ENCODE measurements at regions not wholly inside any gene's neighbourhood (a gene's known extent, or its start where the extent isn't known, plus 50 kb on each side); places are given as distances from the start of the nearest gene placed in this dataset.
"Not testable (repeated sequence)": the region's sequence is repeated elsewhere in the genome, so short reads cannot be mapped to it uniquely, and the experiment has no call there.

DNA sequence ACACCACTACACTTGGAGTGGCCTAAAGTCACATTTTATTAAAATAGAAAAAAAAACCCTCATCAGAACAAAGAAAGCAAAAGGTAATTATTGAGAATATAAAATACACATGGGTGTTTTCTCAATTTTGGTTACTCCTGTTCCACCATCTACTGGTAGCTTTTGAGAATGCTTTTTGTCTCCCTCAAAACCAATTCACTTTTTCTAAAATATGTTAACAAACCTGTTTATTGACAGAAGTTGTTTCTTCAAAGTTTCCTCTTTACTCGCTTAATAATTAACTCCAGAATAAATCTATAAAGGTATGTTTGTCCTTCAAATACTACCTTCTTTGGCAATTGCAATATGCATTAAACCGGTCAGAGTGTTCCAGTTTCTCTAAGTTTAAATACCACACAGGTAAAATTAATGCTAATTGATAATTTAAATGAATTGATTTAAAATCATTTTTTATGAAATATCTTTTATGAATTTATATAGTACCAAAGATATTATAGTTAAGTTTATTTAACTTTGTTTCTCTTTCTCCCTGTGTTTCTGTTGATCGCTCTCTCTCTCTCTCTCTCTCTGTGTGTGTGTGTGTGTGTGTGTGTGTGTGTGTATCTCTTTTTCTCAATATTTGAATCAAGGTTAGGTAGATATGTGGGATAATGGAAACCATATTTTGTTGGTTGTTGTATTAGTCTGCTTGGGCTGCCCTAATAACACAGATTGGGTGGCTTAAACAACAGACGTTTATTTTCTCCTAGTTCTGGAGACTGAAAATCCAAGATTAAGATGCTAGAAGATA, 487.4 kb downstream of the PRDM9 start:
- FAIRE-seq, result no peak

DNA sequence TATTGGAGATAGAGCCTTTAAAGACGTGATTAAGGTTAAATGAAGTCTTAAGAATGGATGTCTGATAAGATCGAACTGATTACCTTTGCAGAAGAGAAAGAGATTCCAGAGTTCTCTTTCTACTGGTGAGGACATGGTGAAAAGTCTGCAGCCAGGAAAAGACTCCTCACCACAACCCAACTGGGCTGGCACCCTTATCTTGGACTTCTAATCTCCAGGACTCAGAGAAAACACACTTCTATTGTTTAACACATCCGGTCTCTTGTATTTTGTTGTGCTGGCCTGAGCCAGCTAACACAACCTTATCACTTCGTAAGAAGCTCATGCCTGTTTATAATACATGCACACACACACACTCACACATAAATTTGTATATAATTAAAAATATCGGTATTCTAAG, 489.1 kb downstream of the PRDM9 start:
- FAIRE-seq, result no peak

DNA sequence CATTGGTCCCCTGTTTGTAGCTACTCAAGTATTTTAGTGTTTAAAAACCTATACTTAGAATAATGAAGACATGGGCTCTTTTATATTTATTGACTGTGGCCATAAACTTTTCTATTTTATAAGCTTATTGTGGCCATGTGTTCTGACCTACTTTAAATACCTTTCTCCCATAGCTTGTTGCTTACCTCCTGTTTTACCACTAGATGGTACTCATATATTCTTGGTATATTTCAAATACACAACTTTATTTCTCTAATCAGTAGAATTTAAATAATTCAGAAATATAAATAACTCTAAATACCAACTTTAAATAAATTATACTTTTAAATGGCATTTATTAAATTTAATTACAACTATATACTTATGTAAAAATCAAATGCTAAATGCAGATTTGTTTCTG, 498.0 kb downstream of the PRDM9 start:
- no peak for FAIRE-seq

DNA sequence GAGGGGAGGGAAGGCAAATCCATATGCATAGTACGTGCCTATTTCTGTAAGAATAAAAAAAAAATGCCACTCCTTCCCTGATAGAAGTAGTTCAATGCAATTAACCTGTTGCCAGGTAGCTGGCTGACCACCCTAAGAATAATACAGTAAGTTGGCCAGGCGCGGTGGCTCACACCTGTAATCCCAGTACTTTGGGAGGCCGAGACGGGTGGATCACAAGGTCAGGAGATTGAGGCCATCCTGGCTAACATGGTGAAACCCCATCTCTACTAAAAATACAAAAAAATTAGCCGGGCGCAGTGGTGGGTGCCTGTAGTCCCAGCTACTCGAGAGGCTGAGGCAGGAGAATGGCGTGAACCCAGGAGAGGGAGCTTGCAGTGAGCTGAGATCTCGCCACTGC, 510.3 kb downstream of the PRDM9 start:
- FAIRE-seq, result not testable (repeated sequence)

DNA sequence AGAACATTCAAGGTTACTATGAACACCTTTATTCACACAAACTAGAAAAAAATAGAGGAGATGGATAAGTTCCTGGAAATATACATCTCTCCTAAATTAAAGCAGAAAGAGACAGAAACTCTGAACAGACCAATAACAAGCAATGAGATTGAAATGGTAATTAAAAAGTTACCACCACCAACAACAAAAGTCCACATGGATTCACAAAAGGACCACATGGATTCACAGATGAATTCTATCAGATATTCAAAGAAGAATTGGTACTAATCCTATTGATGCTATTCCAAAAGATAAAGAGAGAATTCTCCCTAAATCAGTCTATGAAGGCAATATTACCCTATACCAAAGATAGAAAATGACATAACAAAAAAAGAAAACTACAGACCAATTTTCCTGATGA, 518.9 kb downstream of the PRDM9 start:
- no peak for FAIRE-seq

DNA sequence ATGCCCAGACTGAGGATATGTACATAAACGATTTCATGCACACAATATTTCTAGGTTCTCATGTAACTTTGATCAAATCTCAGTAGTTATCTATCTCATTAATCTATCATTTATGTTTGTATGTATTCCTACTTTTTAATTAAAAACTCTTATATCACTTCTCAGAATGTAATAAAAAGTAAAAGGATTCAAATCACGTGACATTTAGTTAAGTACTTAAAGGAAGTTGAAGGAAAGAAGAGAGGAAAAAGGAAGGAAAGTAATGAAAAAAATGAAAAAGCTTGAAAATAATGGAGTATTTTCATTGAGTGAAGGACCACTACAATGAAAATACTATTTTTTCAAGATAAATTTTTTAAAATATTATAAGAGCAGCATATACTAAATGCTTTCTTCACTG, 535.3 kb downstream of the PRDM9 start:
- FAIRE-seq, result no peak

DNA sequence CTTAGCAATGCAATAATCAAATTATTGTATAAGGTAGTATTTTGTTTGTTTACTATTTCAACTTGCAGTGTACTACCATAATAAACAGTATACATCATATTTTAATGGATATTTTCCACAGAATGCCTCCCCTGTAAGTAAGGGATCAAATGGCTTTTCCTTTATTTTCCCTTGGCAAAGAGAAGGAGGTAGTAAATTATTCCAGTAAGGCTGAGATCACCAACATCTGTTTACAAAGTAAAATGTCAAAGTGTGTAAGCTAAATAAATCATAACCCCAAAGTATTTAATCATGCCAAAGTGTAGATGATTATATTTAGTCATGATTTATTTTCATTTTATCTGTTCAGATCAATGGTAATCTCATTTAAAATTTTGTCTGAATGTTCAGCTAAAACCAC, 537.6 kb downstream of the PRDM9 start:
- no peak for FAIRE-seq

DNA sequence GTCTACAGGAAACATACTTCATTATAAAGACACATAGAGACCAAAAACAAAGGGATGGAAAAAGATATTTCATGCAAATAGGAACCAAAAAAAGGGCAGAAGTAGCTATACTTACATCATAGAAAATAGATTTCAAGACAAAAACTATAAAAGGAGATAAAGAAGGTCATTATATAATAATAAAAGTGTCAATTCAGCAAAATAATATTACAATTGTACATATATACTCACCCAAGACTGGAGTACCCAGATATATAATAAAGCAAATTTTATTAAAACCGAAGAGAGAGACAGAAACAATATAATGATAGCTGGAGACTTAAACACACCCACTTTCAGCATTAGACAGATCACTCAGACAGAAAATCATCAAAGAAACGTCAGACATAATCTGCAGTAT, 546.3 kb downstream of the PRDM9 start:
- FAIRE-seq, result no peak

DNA sequence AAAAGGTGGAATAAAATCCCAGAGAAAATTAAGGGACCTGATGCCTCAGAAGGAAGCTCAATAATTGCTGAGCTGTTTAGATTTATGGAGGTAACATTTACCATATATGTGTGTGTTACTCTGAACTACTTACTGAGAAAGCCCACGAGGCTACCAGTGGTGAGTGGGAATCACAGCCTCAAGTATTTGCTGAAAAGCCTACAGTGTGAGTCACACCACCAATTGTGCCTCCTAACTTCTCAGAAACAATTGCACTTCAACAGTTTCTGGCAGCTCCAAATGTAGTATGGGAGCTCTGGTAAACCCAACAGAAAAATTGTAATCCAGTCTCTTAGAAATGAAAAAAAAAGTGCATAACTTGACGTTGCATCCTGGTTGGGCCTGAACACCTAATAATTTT, 551.6 kb downstream of the PRDM9 start:
- FAIRE-seq, result no peak

DNA sequence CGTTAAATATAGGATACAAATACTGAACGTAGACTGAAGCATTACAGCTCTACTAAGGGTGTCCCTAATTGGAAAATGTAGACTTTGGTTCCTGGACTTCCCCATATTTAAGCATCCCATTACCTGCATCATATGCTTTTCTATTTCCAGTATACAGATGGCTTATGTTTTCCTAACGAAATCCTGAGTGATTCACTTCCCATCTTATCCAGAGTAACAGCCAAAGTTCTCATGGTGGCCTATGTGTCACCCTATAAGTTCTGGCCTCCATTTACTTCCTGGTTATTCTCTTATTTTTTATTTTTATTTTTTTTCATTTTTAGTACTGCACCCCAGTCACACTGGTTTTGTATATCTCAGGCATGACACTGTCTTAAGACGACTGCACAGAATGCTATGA, 552.3 kb downstream of the PRDM9 start:
- no peak for FAIRE-seq

DNA sequence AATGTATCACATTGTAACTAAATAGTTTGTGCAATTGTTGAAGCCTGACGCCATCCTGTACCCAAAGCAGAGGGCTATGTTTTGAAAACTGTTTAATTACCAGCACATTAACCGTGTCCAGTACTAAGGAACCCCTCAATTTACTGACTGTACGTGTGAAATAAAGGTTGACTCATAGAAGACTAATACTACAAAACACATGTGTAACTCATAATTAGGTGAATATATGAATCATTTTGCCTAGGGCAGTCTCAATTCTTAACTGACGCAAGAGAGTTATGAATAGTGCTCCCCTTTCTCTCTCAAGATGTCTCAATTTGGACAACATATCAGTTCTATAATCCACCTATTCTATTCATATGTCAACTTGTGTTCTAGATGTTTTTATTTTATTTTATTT, 558.4 kb downstream of the PRDM9 start:
- FAIRE-seq, result no peak

DNA sequence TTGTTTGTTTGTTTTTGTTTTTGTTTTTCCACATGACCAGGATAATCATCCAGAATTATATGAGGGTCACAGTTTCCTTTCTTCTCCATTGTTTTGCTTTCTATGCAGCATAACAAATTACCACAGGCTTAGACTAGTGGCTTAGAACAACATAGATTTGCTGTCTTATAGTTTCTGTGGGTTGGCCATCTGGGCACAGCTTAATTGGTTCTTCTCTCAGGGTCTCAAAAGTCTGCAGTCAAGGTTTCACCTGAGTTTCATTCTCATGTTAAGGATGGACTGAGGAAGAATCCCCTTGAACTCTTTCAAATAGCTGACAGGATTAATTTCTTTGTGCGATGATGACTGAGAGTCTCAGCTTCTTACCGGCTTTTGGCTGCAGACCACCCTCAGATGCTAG, 559.8 kb downstream of the PRDM9 start:
- FAIRE-seq, result no peak

DNA sequence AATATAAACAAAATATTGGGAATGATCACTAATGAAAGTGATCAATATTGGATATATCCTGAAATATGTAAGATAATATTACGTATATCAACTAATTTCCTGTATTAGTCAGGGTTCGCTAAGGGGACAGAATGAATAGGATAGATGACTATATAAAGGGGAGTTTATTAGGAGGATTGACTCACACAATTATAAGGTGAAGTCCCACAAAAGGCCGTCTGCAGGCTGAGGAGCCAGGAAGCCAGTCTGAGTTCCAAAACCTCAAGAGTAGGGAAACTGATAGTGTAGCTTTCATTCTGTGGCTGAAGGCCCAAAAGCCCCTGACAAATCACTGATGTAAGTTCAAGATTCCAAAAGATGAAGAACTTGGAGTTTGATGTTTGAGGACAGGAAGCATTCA, 561.1 kb downstream of the PRDM9 start:
- no peak for FAIRE-seq

DNA sequence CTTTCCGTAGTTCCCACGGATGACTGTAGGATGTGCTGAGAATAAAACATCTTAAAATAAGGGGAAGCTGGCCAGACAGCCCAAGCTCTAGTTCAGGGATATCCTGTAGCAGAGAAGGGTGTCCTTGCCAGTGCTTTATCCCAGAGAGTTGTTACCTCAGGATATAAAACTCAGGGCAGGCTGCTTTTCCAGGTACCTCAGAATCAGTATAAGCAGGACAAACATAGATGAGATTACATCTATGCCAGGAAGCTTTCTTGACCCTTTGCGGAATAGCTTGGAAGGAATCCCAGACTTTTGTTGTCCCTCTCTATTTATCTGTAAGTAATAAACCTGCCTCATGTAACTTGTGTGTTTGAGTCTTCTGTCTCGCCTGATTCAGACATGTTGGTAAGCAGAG, 565.7 kb downstream of the PRDM9 start:
- FAIRE-seq, result no peak

DNA sequence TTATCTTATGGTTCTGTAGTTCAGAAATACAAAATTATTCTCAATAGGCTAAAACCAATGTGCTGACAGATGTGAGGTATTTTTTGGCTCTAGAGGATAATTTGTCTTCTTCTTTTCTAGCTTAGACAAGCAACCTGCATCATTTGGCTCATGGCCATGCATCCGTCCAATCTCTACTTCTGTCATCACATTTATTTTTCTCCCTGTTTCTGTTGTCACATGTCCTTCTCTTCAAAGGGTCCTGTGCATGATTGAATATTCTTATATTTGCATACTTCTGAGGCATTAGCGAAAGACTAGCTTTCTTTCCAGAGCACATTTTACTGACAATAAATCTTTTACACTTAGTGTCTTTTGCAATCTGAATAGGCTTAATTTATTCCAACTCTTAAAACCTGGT, 564.7 kb downstream of the CDH10 start:
- FAIRE-seq, result no peak

DNA sequence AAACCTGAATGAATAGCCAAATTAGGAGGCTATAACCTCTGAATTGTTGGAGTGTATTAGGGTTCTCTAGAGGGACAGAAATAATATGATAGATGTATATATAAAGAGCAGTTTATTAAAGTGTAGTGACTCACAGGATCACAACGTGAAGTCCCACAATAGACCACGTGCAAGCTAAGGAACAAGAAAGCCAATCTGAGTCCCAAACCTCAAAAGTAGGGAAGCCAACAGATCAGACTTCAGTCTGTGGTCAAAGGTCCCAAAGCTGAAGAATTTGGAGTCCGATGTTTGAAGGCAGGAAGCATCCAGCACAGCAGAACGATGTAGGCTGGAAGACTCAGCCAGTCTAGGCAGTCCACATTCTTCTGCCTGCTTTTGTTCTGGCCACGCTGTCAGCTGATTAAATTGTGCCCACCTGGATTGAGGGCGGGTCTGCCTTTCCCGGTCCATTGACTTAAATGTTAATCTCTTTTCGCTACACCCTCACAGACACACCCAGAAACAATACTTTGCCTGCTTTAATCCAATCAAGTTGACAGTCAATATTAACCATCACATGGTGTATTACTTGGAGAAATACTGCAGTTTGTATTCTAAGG, 550.6 kb downstream of the CDH10 start:
- no peak for FAIRE-seq

DNA sequence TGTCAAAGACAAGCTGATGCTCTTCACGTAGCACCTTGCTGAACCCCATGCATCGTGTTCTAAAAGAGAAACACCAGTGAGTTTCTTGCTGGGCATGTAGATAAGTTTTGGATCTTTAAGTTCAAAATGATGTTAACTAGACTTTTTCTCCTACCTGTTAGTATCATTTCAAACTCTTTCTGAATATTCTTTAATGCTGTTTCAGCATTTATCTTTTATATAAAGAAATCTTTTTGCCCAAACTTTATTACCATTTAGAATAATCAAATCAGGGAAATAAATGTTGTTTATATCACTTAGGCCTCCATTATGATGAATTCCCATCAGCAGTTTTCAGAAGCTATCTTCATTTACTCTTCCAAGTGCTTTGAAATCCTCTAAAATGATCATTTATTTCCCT, 542.8 kb downstream of the CDH10 start:
- no peak for FAIRE-seq

DNA sequence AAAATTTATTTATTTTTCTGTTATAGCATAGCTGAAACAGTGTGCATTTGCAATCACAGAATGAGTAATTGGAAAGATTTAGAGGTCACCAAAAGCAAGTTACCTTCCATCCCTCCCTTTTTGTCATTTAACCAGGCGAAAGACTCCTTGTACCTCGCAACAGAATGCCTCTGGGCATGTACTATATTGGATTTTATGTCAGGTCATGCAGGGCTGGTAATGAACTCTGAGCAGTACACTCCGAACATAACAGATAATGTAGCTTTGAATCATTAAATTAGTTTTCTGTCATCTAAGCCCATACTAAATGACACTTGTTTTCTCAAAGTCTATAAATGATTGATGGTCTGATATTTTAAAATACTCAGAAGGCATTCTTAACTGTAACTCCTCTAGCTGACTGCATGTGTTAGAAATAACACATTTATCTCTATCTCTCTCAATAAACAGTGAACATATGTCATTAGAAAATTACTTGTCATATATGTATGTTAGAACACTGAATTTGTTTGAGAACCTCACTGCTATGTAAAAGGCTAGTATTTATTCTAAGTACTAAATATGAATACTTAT, 541.2 kb downstream of the CDH10 start:
- FAIRE-seq, result no peak

DNA sequence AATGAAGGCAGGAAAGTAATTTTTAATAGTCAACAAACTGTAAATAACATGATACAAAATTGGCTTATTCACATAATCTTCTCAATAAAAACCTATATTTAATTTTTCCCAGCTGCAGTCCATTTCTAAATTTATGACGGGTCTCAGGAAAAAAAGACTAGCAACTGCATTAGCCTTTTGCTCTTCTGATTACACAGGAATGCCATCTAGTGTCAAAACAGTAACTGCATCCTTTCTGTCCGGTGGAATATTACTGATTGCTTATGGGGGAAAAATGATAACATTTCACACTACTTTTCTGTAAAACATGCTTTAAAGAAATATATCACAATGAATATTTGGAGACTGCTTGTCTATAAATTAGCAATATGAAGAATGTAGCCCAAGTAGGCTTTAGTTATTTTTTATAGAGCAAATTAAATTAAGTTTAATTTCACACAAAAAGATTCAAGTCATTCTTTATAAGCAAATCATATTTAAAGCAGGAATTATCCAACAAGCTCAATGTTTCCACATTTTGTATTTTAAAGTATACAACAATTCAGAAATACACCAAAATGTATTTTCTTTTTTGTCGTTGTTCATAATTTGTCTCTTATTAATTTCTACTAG, 534.7 kb downstream of the CDH10 start:
- FAIRE-seq, result no peak

DNA sequence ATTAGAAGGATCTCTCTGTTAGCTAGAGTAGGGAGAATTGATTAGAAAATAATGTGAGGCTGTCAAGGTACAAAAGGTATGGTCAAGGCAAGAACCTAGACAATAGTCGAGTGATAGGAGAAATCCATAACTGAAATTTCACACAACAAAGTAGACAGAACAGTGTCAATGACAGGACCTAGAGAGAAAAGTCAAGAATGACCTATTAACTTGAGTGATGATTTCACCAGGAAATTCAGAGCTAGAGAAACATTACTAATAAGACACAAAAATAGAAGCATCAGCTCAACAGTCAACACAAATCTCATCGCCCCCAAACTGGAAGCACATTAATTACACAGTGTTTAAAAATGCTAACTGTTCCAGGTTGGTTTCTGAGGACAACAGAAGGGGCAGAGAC, 532.4 kb downstream of the CDH10 start:
- FAIRE-seq, result no peak

DNA sequence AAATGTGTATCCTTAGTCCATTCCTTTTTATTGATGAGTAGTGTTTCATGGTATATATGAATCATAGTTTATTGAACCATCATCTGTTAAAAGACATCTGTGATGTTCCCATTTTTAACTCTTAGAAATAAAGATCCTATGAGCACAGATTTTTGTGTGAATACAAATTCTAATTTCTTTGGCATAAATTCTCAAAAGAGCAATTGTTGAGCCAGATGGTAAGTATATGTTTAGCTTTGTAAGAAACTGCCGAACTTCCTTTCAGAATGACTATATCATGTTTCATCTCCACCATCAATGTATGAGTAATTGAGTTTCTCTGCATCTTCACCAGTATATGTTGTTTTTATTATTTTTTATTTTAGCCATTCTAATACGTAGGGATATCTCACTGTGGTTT, 526.4 kb downstream of the CDH10 start:
- FAIRE-seq, result no peak

DNA sequence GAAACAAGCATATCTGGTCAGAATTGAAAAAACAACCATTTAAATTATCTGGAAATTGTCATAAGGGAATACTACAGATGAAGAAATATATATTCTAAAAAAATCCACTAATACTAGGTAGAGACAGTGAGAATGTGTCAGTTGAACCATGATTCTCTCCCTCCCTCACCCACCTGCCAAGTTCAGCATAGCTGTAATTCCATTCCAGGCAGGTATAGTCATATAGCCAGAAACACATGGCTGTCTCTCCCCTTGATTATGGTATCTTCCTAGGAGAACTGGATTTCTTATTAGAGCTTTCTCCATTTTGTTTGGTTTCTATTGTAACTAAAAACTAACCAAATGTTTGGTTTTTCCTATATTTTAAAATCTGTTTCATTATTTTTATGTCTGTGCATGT, 509.2 kb downstream of the CDH10 start:
- no peak for FAIRE-seq

DNA sequence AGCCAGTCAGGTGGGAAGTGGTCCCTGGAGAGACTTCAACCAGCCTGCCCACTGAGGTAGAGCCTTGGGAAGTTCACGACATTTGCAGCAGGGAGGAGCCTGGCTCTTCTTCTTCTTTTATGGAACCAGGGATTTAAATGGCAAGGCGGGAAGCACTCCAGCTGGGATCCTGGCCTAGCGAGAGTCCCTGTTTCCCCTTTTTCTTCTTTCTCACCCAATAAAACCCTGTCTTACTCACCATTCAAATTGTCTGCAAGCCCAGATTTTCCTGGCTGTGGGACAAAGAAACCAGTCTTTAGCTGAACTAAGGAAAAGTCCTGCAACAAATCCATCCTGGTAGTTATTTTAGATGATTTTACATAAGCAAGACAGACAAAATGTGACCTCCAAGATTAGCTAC, 503.7 kb downstream of the CDH10 start:
- FAIRE-seq, result no peak

DNA sequence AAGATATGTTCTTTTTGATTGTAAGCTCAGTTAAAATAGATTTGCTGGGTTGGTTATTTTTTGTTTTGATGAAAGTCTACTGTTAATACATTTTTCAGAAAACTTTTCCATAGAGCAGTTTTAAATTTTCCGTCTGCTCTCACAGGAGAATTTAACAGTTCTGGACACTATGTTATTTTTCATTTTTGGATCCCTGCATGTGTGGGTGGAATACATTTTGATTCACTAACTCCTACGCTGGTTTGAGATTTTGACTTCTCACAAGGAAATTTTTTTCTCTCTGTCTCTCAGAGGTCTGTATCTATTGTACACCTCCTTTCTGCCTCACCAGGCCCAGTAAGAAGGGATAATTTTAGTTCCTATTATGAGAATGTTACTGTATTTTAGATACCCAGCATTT, 502.4 kb downstream of the CDH10 start:
- FAIRE-seq, result no peak

Data from colon (tissue), 2 donors.